H9 (cell line): ENCODE measurements at regions not wholly inside any gene's neighbourhood (a gene's known extent, or its start where the extent isn't known, plus 50 kb on each side); places are given as distances from the start of the nearest gene placed in this dataset.

ENCODE experiments used
- DNase-seq: peaks from one replicate; pipeline ENCODE4 v3.0.0-alpha.2; 2017
- H2AFZ ChIP-seq: one replicate; pipeline ENCODE4 v1.6.1; 2013; ENCODE audit warnings: mild to moderate bottlenecking, low read length, control low read depth, moderate library complexity
- H2AK5ac ChIP-seq: 2 replicates; pipeline ENCODE4 v1.6.1; 2013; ENCODE audit warnings: low read length, control low read depth, mixed read lengths; ENCODE audit not compliant: insufficient read length
- H2BK120ac ChIP-seq: one replicate; pipeline ENCODE4 v1.6.1; 2013; ENCODE audit warnings: low read depth, mild to moderate bottlenecking, low read length, control low read depth, inconsistent platforms; ENCODE audit not compliant: poor library complexity, severe bottlenecking
- H2BK12ac ChIP-seq: 2 replicates; pipeline ENCODE4 v1.6.1; 2013; ENCODE audit warnings: low read length, control low read depth, mixed read lengths, low read depth; ENCODE audit not compliant: insufficient read length
- H2BK15ac ChIP-seq: 2 replicates; pipeline ENCODE4 v1.6.1; 2013; ENCODE audit warnings: low read depth, low read length, control low read depth
- H2BK20ac ChIP-seq: one replicate; pipeline ENCODE4 v1.6.1; 2013; ENCODE audit warnings: low read depth, mild to moderate bottlenecking, low read length, control low read depth, inconsistent platforms; ENCODE audit not compliant: poor library complexity, severe bottlenecking
- H2BK5ac ChIP-seq: 2 replicates; pipeline ENCODE4 v1.6.1; 2013; ENCODE audit warnings: low read length, control low read depth, mixed read lengths; ENCODE audit not compliant: insufficient read length
- H3K14ac ChIP-seq: 2 replicates; pipeline ENCODE4 v1.6.1; 2013; ENCODE audit warnings: low read length, control low read depth; ENCODE audit not compliant: insufficient read depth
- H3K18ac ChIP-seq: 2 replicates; pipeline ENCODE4 v1.6.1; 2013; ENCODE audit warnings: low read depth, mild to moderate bottlenecking, mixed read lengths, low read length, control low read depth; ENCODE audit not compliant: insufficient read length
- H3K23ac ChIP-seq: 2 replicates; pipeline ENCODE4 v1.6.1; 2013; ENCODE audit warnings: low read length, control low read depth, mixed read lengths, low read depth; ENCODE audit not compliant: insufficient read length
- H3K23me2 ChIP-seq: 2 replicates; pipeline ENCODE4 v1.6.1; 2013; ENCODE audit warnings: low read depth, mild to moderate bottlenecking, mixed read lengths, low read length, control low read depth; ENCODE audit not compliant: insufficient read length, poor library complexity, severe bottlenecking
- H3K27ac ChIP-seq: 2 replicates; pipeline ENCODE4 v1.5.1; 2013; ENCODE audit warnings: low read length, control low read depth, mixed read lengths, low read depth; ENCODE audit not compliant: insufficient read length
- H3K27me3 ChIP-seq: 2 replicates; pipeline ENCODE4 v1.6.1; 2013; ENCODE audit warnings: low read length, control low read depth, inconsistent platforms; ENCODE audit not compliant: insufficient read depth
- H3K4ac ChIP-seq: 2 replicates; pipeline ENCODE4 v1.6.1; 2013; ENCODE audit warnings: low read depth, mild to moderate bottlenecking, control low read depth, inconsistent platforms, low read length, moderate library complexity
- H3K4me1 ChIP-seq: 2 replicates; pipeline ENCODE4 v1.6.1; 2013; ENCODE audit warnings: low read length, control low read depth, inconsistent platforms; ENCODE audit not compliant: insufficient read depth
- H3K4me2 ChIP-seq: 2 replicates; pipeline ENCODE4 v1.6.1; 2013; ENCODE audit warnings: low read length, control low read depth, mixed read lengths; ENCODE audit not compliant: insufficient read length, insufficient read depth
- H3K56ac ChIP-seq: 2 replicates; pipeline ENCODE4 v1.6.1; 2013; ENCODE audit warnings: low read depth, mild to moderate bottlenecking, mixed read lengths, low read length, control low read depth; ENCODE audit not compliant: insufficient read length
- H3K79me1 ChIP-seq: 2 replicates; pipeline ENCODE4 v1.6.1; 2013; ENCODE audit warnings: low read depth, mild to moderate bottlenecking, moderate library complexity, low read length, control low read depth, inconsistent platforms; ENCODE audit not compliant: insufficient read depth, poor library complexity, severe bottlenecking
- H3K79me2 ChIP-seq: 2 replicates; pipeline ENCODE4 v1.6.1; 2013; ENCODE audit warnings: low read length, control low read depth, inconsistent platforms; ENCODE audit not compliant: insufficient read depth
- H3K9ac ChIP-seq: 2 replicates; pipeline ENCODE4 v1.6.1; 2013; ENCODE audit warnings: low read length, control low read depth, mixed read lengths; ENCODE audit not compliant: insufficient read length; ENCODE audit errors: extremely low read depth
- H3K9me3 ChIP-seq: one replicate; pipeline ENCODE4 v1.6.1; 2013; ENCODE audit warnings: low read depth, low read length, inconsistent platforms; ENCODE audit not compliant: control insufficient read depth
- H3T11ph ChIP-seq: one replicate; pipeline ENCODE4 v1.6.1; 2013; ENCODE audit warnings: mild to moderate bottlenecking, low read length, control low read depth, inconsistent platforms
- H4K20me1 ChIP-seq: one replicate; pipeline ENCODE4 v1.6.1; 2013; ENCODE audit not compliant: control insufficient read depth, insufficient read length, insufficient read depth
- H4K5ac ChIP-seq: 2 replicates; pipeline ENCODE4 v1.6.1; 2013; ENCODE audit warnings: low read depth, mild to moderate bottlenecking, mixed read lengths, low read length, control low read depth; ENCODE audit not compliant: insufficient read length
- H4K8ac ChIP-seq: replicated peaks from 2 replicates; pipeline ENCODE4 v1.6.1; 2013; ENCODE audit warnings: low read length, control low read depth, mixed read lengths, low read depth; ENCODE audit not compliant: insufficient read length
- H4K91ac ChIP-seq: 2 replicates; pipeline ENCODE4 v1.6.1; 2013; ENCODE audit warnings: low read depth, mild to moderate bottlenecking, moderate library complexity, mixed read lengths, low read length, control low read depth; ENCODE audit not compliant: insufficient read length
- H3K27ac Mint-ChIP-seq, 3 experiments: 2 replicates in 2 of 3; 3 replicates in 1 of 3; pipeline ENCODE4 v1.8.0; 2020 to 2021; ENCODE audit warnings: mixed read lengths in 3 of 3, mild to moderate bottlenecking in 1 of 3, moderate library complexity in 1 of 3
- H3K27me3 Mint-ChIP-seq: 2 replicates; pipeline ENCODE4 v1.8.0; 2021; ENCODE audit warnings: low read depth, mild to moderate bottlenecking, moderate library complexity, mixed read lengths
- H3K36me3 Mint-ChIP-seq, 3 experiments: 2 replicates in 2 of 3; 3 replicates in 1 of 3; pipeline ENCODE4 v1.8.0; 2020 to 2021; ENCODE audit warnings: low read depth in 3 of 3, mixed read lengths in 3 of 3; ENCODE audit not compliant: insufficient read depth in 1 of 3
- H3K4me1 Mint-ChIP-seq, 2 experiments: 2 replicates each; pipeline ENCODE4 v1.8.0; 2020; ENCODE audit warnings: mixed read lengths in 2 of 2
- H3K4me3 Mint-ChIP-seq, 2 experiments: 2 replicates in 1 of 2; 3 replicates in 1 of 2; pipeline ENCODE4 v1.8.0; 2020 to 2021; ENCODE audit warnings: mild to moderate bottlenecking in 2 of 2, mixed read lengths in 2 of 2, moderate library complexity in 1 of 2
- H3K9me3 Mint-ChIP-seq, 2 experiments: 2 replicates in 1 of 2; 3 replicates in 1 of 2; pipeline ENCODE4 v1.8.0; 2020; ENCODE audit warnings: mild to moderate bottlenecking in 2 of 2, mixed read lengths in 2 of 2, moderate library complexity in 1 of 2
- WGBS: extraction: QIAGEN DNeasy Blood & Tissue Kit; methylation state at CpG from one replicate; pipeline ENCODE4 v1.1.7; 2013; ENCODE audit warnings: missing lambda C conversion rate, low lambda C conversion rate, mixed read lengths; ENCODE audit not compliant: insufficient read length; ENCODE audit errors: extremely low coverage; 5-methylcytosine and 5-hydroxymethylcytosine counted together
- TF ChIP-seq, protein P1 (sequence below): fragments of 200-600 bp; sonication (generic); conservative IDR thresholded peaks from 3 replicates; pipeline ENCODE4 v1.8.0; 2021; ENCODE audit warnings: antibody characterized with exemption, mild to moderate bottlenecking

- no peak overlapping the region for H3K56ac ChIP-seq
- H2AFZ ChIP-seq = no peak overlapping the region
- H4K20me1 ChIP-seq = no peaks in the 10 kb centered on the region
- TF ChIP-seq, protein P1, sequence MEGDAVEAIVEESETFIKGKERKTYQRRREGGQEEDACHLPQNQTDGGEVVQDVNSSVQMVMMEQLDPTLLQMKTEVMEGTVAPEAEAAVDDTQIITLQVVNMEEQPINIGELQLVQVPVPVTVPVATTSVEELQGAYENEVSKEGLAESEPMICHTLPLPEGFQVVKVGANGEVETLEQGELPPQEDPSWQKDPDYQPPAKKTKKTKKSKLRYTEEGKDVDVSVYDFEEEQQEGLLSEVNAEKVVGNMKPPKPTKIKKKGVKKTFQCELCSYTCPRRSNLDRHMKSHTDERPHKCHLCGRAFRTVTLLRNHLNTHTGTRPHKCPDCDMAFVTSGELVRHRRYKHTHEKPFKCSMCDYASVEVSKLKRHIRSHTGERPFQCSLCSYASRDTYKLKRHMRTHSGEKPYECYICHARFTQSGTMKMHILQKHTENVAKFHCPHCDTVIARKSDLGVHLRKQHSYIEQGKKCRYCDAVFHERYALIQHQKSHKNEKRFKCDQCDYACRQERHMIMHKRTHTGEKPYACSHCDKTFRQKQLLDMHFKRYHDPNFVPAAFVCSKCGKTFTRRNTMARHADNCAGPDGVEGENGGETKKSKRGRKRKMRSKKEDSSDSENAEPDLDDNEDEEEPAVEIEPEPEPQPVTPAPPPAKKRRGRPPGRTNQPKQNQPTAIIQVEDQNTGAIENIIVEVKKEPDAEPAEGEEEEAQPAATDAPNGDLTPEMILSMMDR = no peak
- H3K4me3 Mint-ChIP-seq = no peak overlapping the region
- no peak overlapping the region for H3K27ac Mint-ChIP-seq
- no peak overlapping the region for H3K23ac ChIP-seq
- no peak overlapping the region for H3K18ac ChIP-seq
- H3K14ac ChIP-seq = no peak overlapping the region
- H3K4me1 Mint-ChIP-seq = peaks cover 28 to 38% of the 10 kb centered on the region in 2 experiments
- no peak overlapping the region for H3T11ph ChIP-seq
- H3K9me3 Mint-ChIP-seq = peaks cover 18 to 21% of the 10 kb centered on the region in 2 experiments
- no peaks in the 10 kb centered on the region for H3K79me2 ChIP-seq
- no peak overlapping the region for H2BK15ac ChIP-seq
- no peak overlapping the region for H2BK120ac ChIP-seq
- H4K91ac ChIP-seq = no peak overlapping the region
- WGBS = no CpG with 5 or more reads among the region's 2 CpGs
- H3K36me3 Mint-ChIP-seq = peaks cover 2 to 19% (median 4%) of the 10 kb centered on the region in 3 experiments; a peak in 5 of 7 replicates
- H3K79me1 ChIP-seq = no peaks in the 10 kb centered on the region
- H2BK12ac ChIP-seq = no peak overlapping the region
- peaks cover 18% of the 10 kb centered on the region for H3K27me3 Mint-ChIP-seq
- H3K27me3 ChIP-seq = no peaks in the 10 kb centered on the region
- H4K8ac ChIP-seq = no peak overlapping the region
- H2AK5ac ChIP-seq = no peak overlapping the region
- no peak overlapping the region for H2BK20ac ChIP-seq
- H3K4me2 ChIP-seq = no peak overlapping the region
- no peak overlapping the region for H3K27ac ChIP-seq
- no peak for DNase-seq
- peaks cover 8% of the 10 kb centered on the region; the same call in 1 of the 2 replicates for H3K4me1 ChIP-seq
- no peak overlapping the region for H3K4ac ChIP-seq
- no peak overlapping the region for H3K9ac ChIP-seq
- H3K9me3 ChIP-seq = no peaks in the 10 kb centered on the region
- H3K23me2 ChIP-seq = no peaks in the 10 kb centered on the region
- no peak overlapping the region for H2BK5ac ChIP-seq
- no peak overlapping the region for H4K5ac ChIP-seq
These were observed 54.7 kb upstream of the CLMN start for GRCh38 chr14:95374239-95374997.
